Hematopoietic multipotent progenitor cell treated with erythropoietin and hydrocortisone succinate and interleukin-3 and kit ligand, for 6 days (in vitro differentiated cells): ENCODE measurements at regions not wholly inside any gene's neighbourhood (a gene's known extent, or its start where the extent isn't known, plus 50 kb on each side); places are given as distances from the start of the nearest gene placed in this dataset.
A peak's percentile ranks its signal among the peaks of the same experiment; 100 is the strongest.
"Not testable (repeated sequence)": the region's sequence is repeated elsewhere in the genome, so short reads cannot be mapped to it uniquely, and the experiment has no call there.

ENCODE experiments used
- DNase-seq: peaks from one replicate; pipeline ENCODE4 v3.0.0-alpha.2; 2015

DNA sequence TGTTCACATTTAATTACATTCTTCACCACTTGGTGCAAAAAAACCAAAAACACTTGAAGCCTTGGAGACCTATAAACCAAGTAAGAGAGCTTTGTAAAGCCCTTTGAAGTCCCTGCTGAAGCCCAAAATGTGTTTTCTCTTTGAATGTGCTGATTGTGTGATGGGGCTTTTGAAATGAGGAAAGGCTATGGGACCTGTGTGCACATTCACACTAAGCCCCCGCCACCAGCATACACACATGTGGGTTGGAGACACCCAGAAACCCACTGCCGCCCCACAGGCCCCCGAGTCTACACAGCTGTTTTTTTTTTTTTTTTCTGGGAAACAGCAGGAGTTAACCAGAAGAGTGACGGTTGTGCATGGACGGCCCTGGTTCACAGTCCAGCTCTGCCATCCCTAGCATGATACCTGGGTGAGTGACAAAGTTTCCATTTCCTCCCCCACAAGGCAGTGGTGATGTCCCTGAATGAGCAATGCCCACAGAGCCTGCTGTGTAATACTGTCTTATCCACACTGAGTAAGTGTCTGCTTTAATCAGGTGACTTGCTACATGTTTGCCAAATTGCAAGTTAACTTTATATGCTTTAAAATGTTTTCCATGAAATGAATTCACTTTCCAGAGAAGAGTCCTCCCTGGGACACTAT lies 154.6 kb upstream of the GDF10 start:
- DNase-seq, result no peak

DNA sequence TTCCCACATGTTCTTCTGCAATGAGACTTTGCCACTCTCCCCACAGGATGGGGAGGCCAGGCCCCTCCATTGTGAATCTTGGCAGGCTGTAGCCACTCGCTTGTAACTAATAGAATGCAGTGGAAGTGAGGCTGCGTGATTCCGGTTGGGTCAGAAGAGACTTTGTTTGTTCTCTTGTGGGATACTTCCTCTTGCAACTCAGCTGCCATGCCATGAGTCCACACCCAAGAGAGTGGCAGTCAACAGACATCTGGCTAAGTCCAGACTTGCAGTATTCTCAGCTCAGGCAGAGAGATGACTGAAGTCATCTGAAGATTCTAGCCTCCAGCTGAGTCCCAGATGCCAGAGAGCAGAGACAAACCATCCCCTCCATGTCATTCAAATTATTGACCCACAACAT lies 153.4 kb upstream of the GDF10 start:
- DNase-seq, result no peak

DNA sequence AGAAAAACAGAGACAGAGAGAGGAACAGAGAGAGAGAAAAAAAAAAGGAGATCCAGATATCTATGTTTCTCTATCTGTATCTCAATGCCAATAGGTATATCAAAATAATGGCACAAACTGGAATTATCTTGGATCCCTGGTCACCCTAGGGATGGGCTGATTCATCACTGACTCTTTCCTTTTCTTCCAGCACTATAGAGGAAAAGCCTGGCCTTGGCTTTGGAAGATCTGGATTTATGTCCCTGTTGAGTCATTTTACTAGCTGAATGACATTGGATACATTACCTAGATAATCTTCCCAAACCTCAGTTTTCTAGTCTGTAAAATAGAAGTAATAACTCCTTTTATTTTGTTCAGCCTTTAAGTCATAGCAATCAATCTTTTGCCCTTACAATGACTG lies 152.8 kb upstream of the GDF10 start:
- no peak for DNase-seq

DNA sequence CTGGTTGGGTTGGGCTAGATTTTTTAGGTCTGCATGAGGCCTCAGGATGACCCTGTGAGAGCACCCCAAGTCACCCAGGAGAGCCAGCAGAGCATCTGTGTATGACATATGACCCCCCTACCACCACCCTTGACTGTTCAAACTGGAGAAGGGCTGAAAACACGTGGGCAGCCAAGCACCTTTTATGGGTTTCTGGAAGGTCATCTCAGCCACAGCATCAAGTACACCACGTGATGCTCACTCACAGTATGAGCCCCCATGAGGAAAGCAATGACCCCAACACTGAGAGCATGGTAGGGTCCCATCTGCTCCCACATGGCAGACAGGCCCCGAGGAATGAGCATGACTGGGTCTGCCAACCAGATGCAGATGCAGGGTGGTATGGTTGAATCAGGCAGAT lies 149.4 kb upstream of the GDF10 start:
- DNase-seq, result no peak

DNA sequence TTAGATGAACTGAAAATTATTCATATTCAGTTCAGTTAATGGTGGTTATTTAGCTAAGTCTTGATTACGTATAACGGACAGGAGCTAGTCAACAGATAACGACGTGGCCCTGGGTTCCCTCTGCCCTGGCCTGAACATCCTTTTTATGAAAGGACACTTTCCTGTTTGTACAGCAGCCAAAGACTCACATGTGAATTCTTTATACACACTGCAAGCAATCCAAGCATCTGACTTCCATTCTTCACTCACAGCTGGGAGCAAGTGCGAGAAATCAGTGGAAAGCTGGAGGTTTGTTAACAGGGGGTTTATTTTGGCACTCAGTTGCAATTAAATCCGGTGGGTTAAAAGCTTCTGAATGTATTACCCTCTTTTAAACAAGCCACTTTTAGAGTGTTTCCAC lies 148.1 kb upstream of the GDF10 start:
- DNase-seq, result no peak

DNA sequence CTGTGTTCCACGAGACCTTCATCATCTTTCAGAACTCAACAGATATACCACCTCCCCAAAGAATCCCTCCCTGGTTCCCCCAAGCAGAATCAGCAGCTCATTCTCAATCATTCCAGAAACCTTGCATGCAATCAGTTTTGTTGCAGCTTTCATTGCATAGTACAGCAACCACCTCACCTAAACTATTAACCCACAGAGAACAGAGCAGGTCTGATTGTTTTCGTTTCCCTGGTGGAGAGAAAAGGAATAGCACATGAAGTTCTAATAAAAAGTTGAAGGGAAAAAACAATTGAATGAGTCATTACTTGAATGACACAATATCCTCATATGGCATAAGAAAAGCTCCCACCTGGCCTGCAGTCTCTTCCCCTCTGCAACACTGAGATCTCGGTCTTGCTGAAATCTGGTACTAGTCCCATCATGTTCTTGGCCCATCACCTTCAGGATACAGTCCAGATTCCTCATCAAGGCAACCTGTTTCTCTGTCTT lies 147.1 kb upstream of the GDF10 start:
- DNase-seq, result peak; percentile 24

DNA sequence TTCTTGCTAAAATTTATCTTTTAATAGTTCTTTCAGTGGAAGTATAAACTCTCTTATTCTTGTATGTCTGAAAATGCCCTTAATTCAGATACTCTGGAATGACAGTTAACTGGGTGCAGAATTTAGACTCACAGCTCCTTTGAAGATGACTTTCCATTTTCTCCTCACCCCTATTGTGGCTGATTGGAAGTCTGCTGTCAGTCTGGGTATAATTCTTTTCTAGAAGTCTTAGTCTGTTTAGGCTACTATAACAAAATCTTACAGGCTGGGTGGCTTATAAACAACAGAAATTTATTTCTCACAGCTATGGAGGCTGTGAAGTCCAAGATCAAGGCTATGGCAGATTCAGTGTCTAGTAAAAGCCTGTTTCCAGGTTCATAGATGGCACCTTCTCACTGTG lies 145.2 kb upstream of the GDF10 start:
- DNase-seq, result no peak

DNA sequence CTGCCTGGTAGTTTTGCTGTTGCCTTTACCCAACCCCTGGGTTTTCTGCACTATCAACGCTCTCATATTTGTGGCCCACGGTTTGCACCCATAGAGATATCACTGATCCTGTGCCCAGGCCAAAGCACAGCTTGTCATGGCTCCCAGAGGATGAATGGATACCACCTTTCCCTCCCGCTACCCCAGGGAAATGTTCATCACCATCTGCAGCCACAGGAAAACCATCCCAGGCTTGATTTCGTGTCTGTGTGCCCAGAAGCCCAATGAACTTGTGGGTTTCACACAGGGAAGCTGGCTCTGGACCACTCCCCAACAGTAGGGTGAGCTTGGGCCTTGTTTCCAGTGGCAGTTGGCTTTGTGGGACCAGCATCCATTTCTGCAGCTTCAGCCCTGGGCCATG lies 143.1 kb upstream of the GDF10 start:
- no peak for DNase-seq

DNA sequence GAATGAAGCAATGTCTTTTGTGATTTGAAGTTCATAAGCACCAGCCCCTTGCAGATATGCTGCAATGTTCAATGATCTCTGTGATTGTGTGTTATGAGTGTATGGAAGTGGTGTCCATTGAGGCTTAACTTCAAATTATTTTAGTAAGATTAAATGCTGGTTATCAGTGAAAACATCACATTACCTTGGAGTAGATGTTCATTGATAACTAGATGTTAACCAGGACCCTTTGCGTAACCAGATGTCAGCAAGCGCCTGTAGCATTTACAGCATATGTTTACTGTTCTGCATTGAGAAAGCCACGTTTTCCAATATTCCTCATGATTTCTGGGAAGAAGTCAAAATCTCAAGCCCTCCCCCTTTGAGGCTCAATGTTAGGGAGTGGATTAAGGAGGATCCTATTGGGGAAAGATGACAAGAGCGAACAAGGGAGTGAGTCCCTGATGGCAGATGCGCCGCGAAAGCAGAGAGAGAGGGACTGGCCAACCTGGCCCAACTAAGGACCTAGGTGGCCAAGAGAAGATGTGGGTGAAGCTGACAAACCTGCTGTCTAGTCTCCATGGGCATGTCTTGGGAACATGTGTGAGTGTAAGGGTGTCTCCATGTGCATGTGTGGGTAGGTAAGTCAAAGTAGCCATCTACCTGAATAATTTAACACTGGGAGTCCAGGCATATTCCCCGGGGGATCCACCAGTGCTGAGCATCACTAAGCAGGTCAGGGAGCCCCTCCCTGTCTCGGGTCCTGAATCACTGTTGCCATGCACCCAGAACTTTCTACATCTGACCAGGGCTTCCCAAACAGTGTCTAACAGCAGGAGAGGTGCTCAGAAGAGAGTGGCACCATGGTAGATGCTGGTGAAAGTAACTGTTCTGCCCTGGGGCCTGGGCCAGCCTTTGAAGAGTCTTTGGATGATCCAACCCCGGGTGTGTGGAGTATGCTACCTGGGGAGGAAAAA lies 141.6 kb upstream of the GDF10 start:
- no peak for DNase-seq

DNA sequence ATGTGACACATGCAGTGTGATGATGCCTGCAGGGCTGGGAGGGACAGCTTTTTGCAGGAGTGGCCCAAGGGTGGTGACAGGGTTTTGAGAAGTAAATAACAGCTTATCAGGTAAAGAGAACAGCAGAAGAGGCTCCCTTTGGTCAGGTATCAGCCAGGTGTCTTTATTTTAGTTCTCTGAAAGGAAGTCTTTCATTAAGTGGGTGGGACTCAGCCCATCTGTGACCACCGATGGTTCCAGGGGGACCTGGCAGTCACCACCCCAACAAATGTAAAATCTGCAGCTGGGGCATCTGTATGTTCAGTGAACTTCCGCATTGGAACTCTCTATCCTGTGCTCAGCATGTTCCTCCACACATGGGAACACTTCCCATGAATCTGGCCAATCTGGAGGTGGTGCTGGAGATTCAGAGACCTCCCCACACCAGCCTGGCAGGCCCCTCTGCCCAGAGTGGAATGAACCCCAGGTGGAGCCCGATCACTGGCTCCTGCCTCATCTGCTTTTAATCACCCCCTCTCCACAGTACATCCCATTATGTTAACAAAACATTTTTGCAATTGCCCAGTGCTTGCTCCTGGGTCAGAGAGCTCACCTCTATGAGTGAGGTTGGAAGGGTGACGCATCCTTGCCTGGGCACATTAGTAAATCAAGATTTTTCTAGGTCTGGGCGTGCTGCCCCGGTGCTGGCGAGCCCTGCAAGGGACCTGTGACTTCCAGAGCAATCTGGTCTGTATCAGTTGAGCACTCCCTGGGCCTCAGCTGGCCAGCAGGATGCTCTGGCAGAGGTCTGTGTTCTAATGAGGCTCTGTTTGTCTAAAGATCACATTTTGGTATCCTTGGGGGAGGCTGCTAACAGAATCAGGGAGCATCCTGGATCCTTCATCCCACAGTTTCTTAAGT lies 140.4 kb upstream of the GDF10 start:
- no peak for DNase-seq

DNA sequence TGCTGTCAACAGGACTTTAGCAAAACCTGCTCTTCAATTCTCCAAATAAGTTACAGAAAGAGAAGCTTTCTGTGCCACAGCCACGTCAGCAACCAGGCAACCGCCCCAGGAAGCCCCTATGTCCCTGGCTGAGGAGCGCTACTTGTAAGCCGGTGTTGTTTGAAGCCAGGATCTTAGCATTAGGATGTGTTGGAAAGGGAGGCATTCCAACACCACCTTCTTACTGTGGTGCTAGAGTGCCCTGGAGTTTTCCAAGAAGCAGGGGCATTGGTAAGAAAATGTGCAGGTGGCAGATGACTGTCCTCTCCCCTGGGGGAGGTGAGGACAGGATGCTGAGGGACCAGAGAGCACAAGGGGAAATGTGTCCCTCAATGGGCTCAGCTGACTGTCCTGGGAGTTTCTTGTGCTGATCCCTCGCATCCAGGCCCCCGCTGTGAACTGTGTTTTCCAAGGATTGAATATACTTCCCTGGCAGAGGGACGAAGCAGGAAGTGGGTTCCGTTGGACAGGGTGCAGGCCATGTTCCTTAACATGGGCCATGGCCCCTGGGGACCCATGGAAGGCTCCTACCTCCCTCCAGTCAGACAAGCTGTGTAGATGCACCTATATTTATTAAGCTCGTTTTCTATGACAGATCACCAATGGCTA lies 139.6 kb upstream of the GDF10 start:
- DNase-seq, result no peak

DNA sequence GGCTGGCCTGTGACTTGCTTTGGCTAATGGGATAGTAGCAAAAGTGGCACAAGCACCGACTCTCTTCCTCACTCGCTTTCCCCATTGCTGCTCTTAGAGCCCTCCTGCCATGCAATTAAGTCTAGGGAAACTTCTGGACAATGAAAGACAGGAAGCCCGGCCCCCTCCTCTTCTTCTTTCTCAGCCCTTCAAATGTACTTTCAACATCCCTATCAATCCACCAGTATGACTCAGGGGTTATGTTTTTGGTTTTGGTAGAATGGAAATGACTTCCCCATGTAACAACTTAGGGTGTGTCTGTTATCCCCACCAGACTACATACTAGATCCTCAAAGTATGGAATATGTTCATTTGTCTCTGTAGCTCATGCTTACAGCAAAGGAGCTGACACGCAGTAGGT lies 139.0 kb upstream of the GDF10 start:
- no peak for DNase-seq

DNA sequence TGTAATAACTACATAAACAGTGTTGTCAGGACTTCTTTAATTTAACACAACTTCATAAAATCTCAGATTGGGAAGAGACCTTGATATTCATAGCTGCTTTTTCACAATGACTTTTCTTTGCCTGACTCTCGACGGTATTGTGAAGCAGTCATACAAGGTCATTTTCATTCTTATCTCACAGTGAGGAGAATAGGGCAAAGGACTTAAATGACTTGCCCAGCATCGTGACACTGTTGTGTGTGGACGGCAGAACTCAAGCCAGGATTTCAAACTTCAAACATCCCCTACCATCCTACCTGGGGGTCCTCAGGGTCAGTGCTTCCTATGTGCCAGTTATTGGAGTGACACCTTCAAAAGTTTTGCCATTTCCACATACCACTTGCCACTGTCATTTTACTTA lies 138.5 kb upstream of the GDF10 start:
- no peak for DNase-seq

DNA sequence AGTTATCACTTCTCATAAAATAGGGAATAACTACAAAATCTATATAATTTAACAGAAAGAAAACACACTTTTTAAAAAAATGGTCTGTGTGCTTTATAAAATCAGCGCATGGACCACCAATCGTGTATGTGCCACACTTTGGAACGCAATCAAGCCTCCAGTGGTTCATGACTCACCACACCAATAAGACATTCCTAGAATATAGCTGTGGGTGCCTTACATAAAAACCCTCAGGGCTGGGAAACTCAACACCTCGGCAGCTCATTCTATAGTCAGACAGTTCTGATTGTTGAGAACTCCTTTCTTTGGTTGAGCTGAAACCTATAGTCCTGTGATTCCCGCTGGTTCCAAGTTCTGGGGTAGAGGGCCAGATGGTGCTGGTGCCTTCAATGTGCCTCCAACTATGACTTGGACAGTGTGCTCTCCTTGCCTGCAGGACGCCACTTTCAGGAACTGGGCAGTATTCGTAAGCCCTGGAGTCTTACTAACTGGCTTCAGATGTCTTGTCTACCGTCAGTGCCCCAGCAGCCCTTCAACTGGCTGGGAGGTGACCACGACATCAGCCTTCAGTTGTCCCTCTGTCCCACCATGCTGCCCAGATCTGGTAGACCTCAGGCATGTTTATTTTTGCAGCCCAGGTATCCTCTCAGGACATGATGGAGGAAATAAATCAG lies 135.7 kb upstream of the GDF10 start:
- no peak for DNase-seq

DNA sequence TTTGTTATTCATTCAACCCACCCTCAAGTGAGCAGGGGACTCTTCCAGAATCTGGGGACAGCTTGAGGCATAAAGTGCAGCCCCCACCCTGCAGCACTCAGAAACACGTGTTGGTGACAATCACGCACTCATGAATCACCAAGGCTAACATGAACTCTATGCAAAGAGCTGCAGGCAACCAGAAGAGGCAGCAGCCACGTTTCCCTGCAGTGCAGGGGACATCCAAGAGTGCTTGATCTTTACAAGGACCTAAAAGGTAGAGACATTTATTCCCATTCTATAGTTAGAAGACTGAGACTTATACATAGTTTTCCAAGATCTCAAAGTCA lies 135.2 kb upstream of the GDF10 start:
- no peak for DNase-seq

DNA sequence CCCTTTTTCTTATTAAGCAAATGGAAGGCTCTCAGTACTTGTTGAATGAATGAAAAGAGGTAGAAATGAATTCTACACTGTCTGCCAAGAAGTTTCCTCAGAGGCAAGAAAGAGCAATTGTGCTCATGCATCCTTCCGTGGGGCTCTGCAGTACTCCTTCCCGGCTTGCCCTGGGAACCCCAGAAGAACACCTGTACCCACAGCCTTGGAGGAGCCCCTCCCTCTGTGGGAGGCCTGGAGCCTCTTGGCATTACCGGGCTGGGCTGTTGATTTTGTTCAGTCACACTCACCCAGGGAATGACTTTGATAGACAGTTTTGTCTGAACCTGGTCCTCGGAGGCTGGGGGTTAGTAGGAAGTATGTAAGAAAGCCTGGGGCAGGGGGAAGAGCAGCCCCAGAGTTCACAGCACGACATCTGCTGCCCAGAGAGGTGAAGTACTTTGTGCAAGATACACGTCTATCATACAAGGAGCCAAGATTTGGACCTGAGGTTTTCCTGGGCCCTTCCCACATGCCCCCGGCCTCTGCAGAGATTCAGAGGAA lies 134.8 kb upstream of the GDF10 start:
- peak; percentile 19 for DNase-seq

DNA sequence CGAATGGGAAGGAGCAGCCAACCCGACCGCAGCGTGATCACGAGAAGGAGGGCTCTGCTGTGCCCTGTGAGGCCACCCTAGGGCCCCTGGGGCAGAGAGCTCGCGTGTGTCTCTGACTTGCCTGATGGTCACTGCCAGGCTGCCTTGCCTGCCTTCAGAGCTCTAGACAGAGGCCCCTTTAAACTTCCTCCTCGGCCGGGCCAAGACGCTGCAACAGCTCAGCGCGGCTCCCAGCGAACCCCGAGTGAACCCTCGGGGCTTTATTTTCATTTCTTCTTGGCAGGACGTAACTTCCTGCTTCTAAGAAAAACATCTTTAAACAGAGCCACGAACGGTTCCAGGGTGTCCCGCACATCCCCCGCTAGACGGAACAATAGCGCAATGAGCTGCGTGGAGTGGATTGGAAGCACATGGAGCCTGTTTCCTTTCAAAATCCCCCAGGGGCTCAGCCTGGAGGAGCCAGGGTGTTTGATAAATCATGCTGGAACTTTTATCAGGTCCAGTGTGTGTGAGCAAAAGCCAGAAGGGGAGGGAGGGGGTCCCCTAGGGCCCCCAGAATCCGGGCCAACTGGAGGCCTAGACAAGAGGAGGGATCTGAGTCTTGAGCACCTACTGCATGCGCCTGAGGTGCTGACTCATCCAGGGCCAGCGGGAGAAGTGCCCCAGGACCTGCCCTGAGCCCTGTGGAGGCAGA lies 134.1 kb upstream of the GDF10 start:
- DNase-seq, result peak; percentile 37

DNA sequence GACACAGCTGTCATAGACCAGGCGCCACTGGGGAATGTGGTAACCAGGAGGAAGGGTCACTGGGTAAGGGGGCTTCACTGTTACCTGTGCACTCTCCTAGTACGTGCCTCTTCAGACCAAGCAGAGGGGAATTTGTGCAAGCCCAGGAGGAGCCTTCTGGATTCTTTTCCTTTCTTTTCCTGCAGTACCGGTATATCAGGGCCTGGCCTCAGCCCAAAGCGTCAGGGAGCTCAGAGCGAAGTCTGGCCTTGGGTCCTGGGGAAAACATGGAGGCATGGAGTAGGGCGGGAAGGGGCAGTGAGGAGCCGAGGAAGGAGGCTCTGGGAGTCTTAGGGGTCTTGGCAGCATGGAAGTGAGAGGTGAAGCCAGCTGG lies 133.6 kb upstream of the GDF10 start:
- DNase-seq, result no peak

DNA sequence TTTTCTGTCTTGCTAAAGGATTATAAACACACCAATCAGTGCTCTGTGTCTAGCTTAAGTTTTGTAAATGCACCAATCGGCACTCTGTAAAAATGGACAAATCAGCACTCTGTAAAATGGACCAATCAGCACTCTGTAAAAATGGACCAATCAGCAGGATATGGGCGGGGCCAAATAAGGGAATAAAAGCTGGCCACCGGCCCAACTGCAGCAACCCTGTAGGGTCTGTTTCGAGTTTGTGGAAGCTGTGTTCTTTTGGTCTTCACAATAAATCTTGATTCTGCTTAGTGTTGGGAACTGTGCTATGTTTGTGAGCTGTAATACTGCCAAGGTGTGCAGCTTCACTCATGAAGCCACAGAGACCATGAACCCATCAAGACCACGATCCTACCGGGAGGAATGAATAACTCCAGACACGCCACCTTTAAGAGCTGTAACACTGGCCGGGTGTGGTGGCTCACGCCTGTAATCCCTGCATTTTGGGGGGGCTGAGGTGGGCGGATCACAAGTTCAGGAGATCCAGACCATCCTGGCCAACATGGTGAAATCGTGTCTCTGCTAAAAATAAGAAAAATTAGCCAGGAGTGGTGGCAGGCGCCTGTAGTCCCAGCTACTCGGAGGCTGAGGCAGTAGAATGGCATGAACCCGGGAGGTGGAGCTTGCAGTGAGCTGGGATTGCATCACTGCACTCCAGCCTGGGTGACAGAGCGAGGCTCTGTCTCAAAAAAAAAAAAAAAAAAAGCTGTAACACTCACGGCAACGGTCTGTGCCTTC lies 133.0 kb upstream of the GDF10 start:
- DNase-seq, result not testable (repeated sequence)

DNA sequence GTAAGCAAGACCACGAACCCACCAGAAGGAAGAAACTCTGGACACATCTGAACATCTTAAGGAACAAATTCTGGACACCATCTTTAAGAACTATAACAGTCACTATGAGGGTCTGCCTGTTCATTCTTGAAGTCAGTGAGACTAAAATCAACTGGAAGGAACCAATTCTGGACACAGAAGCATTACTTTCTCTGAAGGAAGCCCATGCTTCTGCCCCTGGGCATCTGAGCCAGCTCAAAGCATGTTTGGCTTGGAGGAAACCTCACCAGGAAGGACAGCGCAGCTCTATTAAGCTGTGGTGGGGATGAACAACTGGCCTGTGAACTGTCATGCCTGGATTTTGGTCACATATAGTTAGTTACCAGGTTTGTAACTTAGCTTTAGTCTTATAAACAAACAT lies 132.4 kb upstream of the GDF10 start:
- no peak for DNase-seq

DNA sequence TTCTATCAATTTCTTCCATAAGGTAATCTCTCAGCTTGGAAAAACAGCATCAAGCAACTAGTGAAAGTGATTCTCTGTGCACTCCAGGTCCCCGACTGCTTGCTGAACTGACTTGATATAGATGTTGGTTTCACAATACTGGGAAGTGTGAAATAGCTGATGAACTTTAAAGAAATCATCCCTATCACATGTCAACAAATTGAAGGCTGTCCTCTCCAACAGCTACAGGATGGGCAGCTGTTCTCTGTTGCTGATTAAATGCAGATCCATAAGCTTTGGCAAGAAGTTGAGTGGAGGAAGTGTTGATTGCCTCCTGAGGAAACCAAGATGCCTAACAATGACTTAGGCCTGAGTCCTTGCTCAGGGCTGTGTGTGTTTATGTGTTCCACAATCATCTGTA lies 130.4 kb upstream of the GDF10 start:
- no peak for DNase-seq
